K562 (cell line): ENCODE measurements at regions not wholly inside any gene's neighbourhood (a gene's known extent, or its start where the extent isn't known, plus 50 kb on each side); places are given as distances from the start of the nearest gene placed in this dataset.

Experiments
- ATAC-seq: fragments of 200-7000 bp; cut with Tn5 transposase; 3 replicates; pipeline ENCODE4 v1.9.1; 2020; ENCODE audit warnings: moderate library complexity
- BruUV-seq: library from RNA; stranded (reverse); fragments of 400-500 nt; replicated peaks from 2 replicates; lab custom pipeline; 2021; lab: Mats Ljungman, UMichigan
- CTCF ChIA-PET: fragments of 300-600 bp; formaldehyde crosslinking; extraction: SDS; loops from one replicate; lab custom pipeline; 2021; ENCODE audit warnings: low intra/inter-chr PET ratio; lab: Yijun Ruan, JAX
- POLR2A ChIA-PET: fragments of 300-600, 350-650 bp; sonication (Branson Sonifier 250); formaldehyde crosslinking; extraction: SDS; loops from one replicate; lab custom pipeline; 2021; ENCODE audit warnings: antibody characterized with exemption, inconsistent platforms; lab: Yijun Ruan, JAX
- DNase-seq, 4 experiments: peaks; one replicate each; pipeline versions ENCODE4 v3.0.0 to v3.0.0-alpha.2; 2011 to 2018; ENCODE audit warnings: low spot score in 3 of 4, mixed read lengths in 3 of 4; ENCODE audit errors: extremely low read depth in 1 of 4
- FAIRE-seq: peaks from 2 replicates; lab custom pipeline; 2011; peaks lifted over from hg19 to GRCh38; lab: Jason Lieb, UNC
- H2AFZ ChIP-seq: 2 replicates; pipeline ENCODE4 v1.6.0; 2011; ENCODE audit warnings: low read depth, low read length, control low read depth, inconsistent platforms
- H3K27ac ChIP-seq: fragments of 200-600 bp; 3 replicates; pipeline ENCODE4 v1.8.0; 2011; ENCODE audit warnings: low read depth, mild to moderate bottlenecking, control low read depth, inconsistent platforms, low read length, moderate library complexity, mixed read lengths; ENCODE audit errors: extremely low read depth
- H3K27me3 ChIP-seq, 2 experiments: fragments of 300-600 bp in 1 of 2; 2 replicates in 1 of 2; 3 replicates in 1 of 2; pipeline versions ENCODE4 v1.6.0 to v1.8.0; 2011; ENCODE audit warnings: inconsistent platforms in 2 of 2, low read length in 2 of 2, mild to moderate bottlenecking in 1 of 2, mixed read lengths in 1 of 2, moderate library complexity in 1 of 2; ENCODE audit not compliant: control insufficient read depth in 2 of 2, insufficient read depth in 2 of 2
- H3K36me3 ChIP-seq: fragments of 300-600 bp; 3 replicates; pipeline ENCODE4 v1.8.0; 2011; ENCODE audit warnings: mild to moderate bottlenecking, low read length, inconsistent platforms; ENCODE audit not compliant: control insufficient read depth, insufficient read depth
- H3K4me1 ChIP-seq, 2 experiments: fragments of 200-600 bp in 1 of 2; replicated peaks in 1 of 2; 2 replicates in 1 of 2; 3 replicates in 1 of 2; pipeline versions ENCODE4 v1.5.1 to v1.8.0; 2011; ENCODE audit warnings: inconsistent platforms in 2 of 2, low read length in 2 of 2, mild to moderate bottlenecking in 1 of 2, mixed read lengths in 1 of 2, moderate library complexity in 1 of 2; ENCODE audit not compliant: control insufficient read depth in 2 of 2, insufficient read depth in 2 of 2
- H3K4me2 ChIP-seq: 2 replicates; pipeline ENCODE4 v1.6.1; 2011; ENCODE audit warnings: low read length, control low read depth, inconsistent platforms, mixed read lengths; ENCODE audit not compliant: insufficient read depth
- H3K4me3 ChIP-seq: fragments of 200-600 bp; sonication (generic), shearing (Covaris generic); 2 replicates; pipeline ENCODE4 v1.5.1; 2016; ENCODE audit warnings: control low read depth, inconsistent platforms
- H3K79me2 ChIP-seq: fragments of 200-600 bp; 3 replicates; pipeline ENCODE4 v1.8.0; 2011; ENCODE audit warnings: low read length, inconsistent platforms; ENCODE audit not compliant: control insufficient read depth, insufficient read depth
- H3K9ac ChIP-seq, 2 experiments: 2 replicates each; pipeline versions ENCODE4 v1.6.0 to v1.6.1; 2011; ENCODE audit warnings: low read depth in 2 of 2, low read length in 2 of 2, control low read depth in 1 of 2, inconsistent platforms in 1 of 2, mild to moderate bottlenecking in 1 of 2, mixed read lengths in 1 of 2; ENCODE audit not compliant: insufficient read depth in 1 of 2
- H3K9me1 ChIP-seq: one replicate; pipeline ENCODE4 v1.6.0; 2011; ENCODE audit warnings: inconsistent platforms, mild to moderate bottlenecking, low read length, moderate library complexity; ENCODE audit not compliant: control insufficient read depth, insufficient read depth
- H3K9me3 ChIP-seq: replicated peaks from 2 replicates; pipeline ENCODE4 v1.5.1; 2011; ENCODE audit warnings: low read depth, low read length, inconsistent platforms; ENCODE audit not compliant: control insufficient read depth, insufficient read depth
- H4K20me1 ChIP-seq: replicated peaks from 2 replicates; pipeline ENCODE4 v1.6.1; 2011; ENCODE audit warnings: low read length, inconsistent platforms, mixed read lengths; ENCODE audit not compliant: control insufficient read depth, insufficient read depth
- EHMT2 ChIP-seq: fragments of 450-650 bp; IDR thresholded peaks from 2 replicates; pipeline ENCODE4 v1.6.1; 2018; ENCODE audit warnings: antibody characterized with exemption
- NRF1 ChIP-seq, 2 experiments: fragments of 450-650 bp; IDR thresholded peaks in 1 of 2; conservative IDR thresholded peaks in 1 of 2; 2 replicates each; pipeline ENCODE4 v1.6.1; 2014; ENCODE audit warnings: mild to moderate bottlenecking in 2 of 2
- ZNF354B ChIP-seq: fragments of 250-450 bp; sonication (Bioruptor Pico); IDR thresholded peaks from 2 replicates; pipeline ENCODE4 v1.4.0; 2020
- WGBS: fragments of 100-300 bp; shearing (Covaris generic); methylation state at CpG from one replicate; pipeline ENCODE4 v1.1.6; 2016; ENCODE audit warnings: low coverage, mixed read lengths; ENCODE audit not compliant: insufficient coverage; ENCODE audit errors: missing lambda C conversion rate; 5-methylcytosine and 5-hydroxymethylcytosine counted together
- in situ Hi-C: fragments of 300-500 bp; cut with MboI; formaldehyde crosslinking; loops from 4 replicates; pipeline ENCODE4 v1.15.0; 2018; ENCODE audit warnings: inconsistent platforms, mixed read lengths
- intact Hi-C: fragments of 100-400 bp; cut with micrococcal nuclease; formaldehyde crosslinking; loops from 2 replicates; pipeline ENCODE4 v1.14.2; 2022
- TF ChIP-seq, protein P1 (sequence below): fragments of 450-650 bp; IDR thresholded peaks from 2 replicates; pipeline ENCODE4 v1.6.1; 2016; ENCODE audit warnings: low read depth

DNA sequence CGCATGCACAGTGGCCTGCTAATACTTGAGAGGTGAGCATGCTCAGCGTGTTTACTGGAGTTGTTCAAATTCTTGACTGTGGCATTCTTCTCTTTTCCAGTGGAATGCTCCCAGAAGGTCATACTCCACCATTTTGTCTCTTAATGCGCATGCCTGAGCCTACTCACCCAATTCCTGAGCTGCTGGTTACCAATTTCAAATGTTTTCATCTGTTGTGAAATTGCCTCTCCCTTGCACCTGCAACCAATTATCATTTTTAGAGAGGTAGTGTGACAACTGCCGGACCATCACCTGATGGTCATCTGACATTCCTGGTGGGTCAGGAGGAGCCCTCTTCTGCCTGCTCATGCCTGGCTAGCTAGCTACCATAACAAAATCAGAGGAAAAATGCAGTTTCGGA is 82.2 kb upstream of the LIFR start:
- Histone ChIP-seq H3K4me3 (no peak overlapping the region), H3K9me1 (no peaks in the 10 kb centered on the region), H3K4me2 (no peak overlapping the region), H3K79me2 (no peaks in the 10 kb centered on the region), H2AFZ (no peak overlapping the region), H3K36me3 (no peaks in the 10 kb centered on the region), H3K9me3 (no peaks in the 10 kb centered on the region), H3K9ac (no peak overlapping the region), H4K20me1 (no peaks in the 10 kb centered on the region), H3K27me3 (peaks cover 3 to 13% of the 10 kb centered on the region in 2 experiments; a peak in 3 of 5 replicates), H3K27ac (no peak overlapping the region), H3K4me1 (peaks cover 0 to 3% of the 10 kb centered on the region in 2 experiments; a peak in 1 of 5 replicates)
- in situ Hi-C loops (no loop called here), intact Hi-C loops (no loop called here)
- ATAC-seq (no peak), FAIRE-seq (no peak), DNase-seq (no peak)
- ChIA-PET CTCF (no interaction called here), POLR2A (interaction anchor here (0.6 kb wide), 1 partner anchor 169 kb away, joined by 3 read pairs; no protein-coding TSS in a partner anchor)
- WGBS: 7% methylated on average over 5 of the region's 5 CpGs
- BruUV-seq: no TSS peak
- peak; percentile 63 to 68 for TF ChIP-seq NRF1 (conservative IDR thresholded peaks at IDR 0.05 in 1 of 2, IDR thresholded peaks at IDR 0.05 in 1 of 2)
- no peak for TF ChIP-seq ZNF354B (CRISPR knock-in tag)

DNA sequence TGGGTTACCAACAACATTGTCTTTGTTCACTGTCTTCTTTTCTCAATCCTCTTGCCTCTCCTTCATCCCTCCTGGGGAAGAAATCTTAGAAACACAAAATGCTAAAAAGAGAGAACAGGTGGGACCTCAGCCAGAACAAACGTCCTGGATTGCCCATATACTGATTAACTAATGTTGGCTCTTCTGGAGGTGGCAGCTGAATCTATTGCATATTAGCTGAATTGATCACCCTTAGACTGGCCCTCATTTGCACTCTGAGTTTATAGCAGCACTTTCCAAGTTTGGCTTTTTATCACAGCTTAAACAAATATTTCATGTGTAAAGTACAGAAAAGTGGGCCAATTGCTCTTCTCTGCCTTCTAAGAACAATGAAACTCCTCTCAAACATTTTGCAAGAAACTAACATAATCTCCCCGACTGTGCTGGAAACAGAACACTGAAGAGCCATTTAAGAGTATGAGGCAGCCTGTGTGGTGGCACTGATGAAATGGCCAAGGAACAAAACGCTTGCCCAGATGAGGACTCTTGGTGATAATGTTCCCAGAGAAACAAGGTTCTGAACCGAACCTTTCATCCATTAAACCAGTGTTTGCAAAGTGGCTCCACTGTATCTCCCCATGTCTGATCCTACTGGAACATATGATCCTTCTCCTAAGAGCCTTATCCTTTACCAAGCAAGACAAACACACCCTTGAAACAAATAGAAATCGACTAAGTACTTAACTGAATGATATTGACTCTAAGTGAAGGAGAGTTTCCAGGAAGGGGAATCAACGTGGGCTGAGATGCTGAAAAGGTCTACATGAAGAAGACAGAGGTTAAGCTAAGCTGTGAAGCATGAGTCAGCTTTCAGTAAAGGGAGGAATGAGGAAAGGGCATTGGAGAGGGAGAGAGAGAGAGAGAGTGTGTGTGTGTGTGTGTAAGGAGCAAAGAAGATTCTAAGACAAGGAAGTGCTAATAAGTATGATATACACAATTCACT is 83.2 kb upstream of the LIFR start:
- no peak overlapping the region for H3K9ac ChIP-seq
- no TSS peak for BruUV-seq
- TF ChIP-seq ZNF354B (CRISPR knock-in tag): no peak
- TF ChIP-seq EHMT2: no peak
- TF ChIP-seq, protein P1, sequence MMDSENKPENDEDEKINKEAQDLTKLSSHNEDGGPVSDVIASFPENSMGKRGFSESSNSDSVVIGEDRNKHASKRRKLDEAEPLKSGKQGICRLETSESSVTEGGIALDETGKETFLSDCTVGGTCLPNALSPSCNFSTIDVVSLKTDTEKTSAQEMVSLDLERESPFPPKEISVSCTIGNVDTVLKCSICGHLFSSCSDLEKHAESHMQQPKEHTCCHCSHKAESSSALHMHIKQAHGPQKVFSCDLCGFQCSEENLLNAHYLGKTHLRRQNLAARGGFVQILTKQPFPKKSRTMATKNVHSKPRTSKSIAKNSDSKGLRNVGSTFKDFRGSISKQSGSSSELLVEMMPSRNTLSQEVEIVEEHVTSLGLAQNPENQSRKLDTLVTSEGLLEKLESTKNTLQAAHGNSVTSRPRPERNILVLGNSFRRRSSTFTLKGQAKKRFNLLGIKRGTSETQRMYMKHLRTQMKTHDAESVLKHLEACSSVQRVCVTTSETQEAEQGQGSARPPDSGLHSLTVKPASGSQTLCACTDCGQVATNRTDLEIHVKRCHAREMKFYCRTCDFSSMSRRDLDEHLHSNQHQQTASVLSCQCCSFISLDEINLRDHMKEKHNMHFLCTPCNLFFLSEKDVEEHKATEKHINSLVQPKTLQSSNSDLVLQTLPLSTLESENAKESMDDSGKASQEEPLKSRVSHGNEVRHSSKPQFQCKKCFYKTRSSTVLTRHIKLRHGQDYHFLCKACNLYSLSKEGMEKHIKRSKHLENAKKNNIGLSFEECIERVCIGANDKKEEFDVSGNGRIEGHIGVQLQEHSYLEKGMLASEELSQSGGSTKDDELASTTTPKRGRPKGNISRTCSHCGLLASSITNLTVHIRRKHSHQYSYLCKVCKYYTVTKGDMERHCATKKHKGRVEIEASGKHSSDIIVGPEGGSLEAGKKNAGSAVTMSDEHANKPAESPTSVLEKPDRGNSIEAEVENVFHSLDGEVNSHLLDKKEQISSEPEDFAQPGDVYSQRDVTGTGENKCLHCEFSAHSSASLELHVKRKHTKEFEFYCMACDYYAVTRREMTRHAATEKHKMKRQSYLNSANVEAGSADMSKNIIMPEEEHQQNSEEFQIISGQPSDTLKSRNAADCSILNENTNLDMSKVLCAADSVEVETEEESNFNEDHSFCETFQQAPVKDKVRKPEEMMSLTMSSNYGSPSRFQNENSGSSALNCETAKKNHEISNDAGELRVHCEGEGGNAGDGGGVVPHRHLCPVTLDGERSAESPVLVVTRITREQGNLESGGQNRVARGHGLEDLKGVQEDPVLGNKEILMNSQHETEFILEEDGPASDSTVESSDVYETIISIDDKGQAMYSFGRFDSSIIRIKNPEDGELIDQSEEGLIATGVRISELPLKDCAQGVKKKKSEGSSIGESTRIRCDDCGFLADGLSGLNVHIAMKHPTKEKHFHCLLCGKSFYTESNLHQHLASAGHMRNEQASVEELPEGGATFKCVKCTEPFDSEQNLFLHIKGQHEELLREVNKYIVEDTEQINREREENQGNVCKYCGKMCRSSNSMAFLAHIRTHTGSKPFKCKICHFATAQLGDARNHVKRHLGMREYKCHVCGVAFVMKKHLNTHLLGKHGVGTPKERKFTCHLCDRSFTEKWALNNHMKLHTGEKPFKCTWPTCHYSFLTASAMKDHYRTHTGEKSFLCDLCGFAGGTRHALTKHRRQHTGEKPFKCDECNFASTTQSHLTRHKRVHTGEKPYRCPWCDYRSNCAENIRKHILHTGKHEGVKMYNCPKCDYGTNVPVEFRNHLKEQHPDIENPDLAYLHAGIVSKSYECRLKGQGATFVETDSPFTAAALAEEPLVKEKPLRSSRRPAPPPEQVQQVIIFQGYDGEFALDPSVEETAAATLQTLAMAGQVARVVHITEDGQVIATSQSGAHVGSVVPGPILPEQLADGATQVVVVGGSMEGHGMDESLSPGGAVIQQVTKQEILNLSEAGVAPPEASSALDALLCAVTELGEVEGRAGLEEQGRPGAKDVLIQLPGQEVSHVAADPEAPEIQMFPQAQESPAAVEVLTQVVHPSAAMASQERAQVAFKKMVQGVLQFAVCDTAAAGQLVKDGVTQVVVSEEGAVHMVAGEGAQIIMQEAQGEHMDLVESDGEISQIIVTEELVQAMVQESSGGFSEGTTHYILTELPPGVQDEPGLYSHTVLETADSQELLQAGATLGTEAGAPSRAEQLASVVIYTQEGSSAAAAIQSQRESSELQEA: no peak

More for the DNA sequence above, 83.2 kb upstream of the LIFR start:
- no peaks in the 10 kb centered on the region for H3K9me3 ChIP-seq
- H3K4me2 ChIP-seq: no peak overlapping the region
- ATAC-seq (no peak), DNase-seq (no peak), FAIRE-seq (peak; percentile 11)
- no peaks in the 10 kb centered on the region for H3K79me2 ChIP-seq
- H4K20me1 ChIP-seq: no peaks in the 10 kb centered on the region
- no peak overlapping the region for H3K4me3 ChIP-seq
- H3K4me1 ChIP-seq: peaks cover 0 to 3% of the 10 kb centered on the region in 2 experiments; a peak in 1 of 5 replicates
- in situ Hi-C loops (no loop called here), intact Hi-C loops (no loop called here)
- CTCF ChIA-PET: no interaction called here
- peak overlapping the region; percentile 21; the same call in 1 of the 2 replicates for H2AFZ ChIP-seq
- H3K36me3 ChIP-seq: no peaks in the 10 kb centered on the region
- 2% methylated on average over 6 of the region's 6 CpGs for WGBS
- no peaks in the 10 kb centered on the region for H3K9me1 ChIP-seq
- no peak overlapping the region for H3K27ac ChIP-seq
- peaks cover 3 to 13% of the 10 kb centered on the region in 2 experiments; a peak in 3 of 5 replicates for H3K27me3 ChIP-seq
- POLR2A ChIA-PET: interaction anchor here (0.6 kb wide), 1 partner anchor 268 kb away, joined by 3 read pairs; no protein-coding TSS in a partner anchor
